KMS-11 (cell line): ENCODE measurements at regions not wholly inside any gene's neighbourhood (a gene's known extent, or its start where the extent isn't known, plus 50 kb on each side); places are given as distances from the start of the nearest gene placed in this dataset.

Source experiments
- H2AFZ ChIP-seq: fragments of 200-600 bp; sonication (generic); 2 replicates; pipeline ENCODE4 v1.6.1; 2016; ENCODE audit warnings: antibody characterized with exemption, mixed run types, low read depth
- H3K27ac ChIP-seq: fragments of 200-600 bp; sonication (generic); 2 replicates; pipeline ENCODE4 v1.6.1; 2016; ENCODE audit warnings: mild to moderate bottlenecking, mixed run types
- H3K27me3 ChIP-seq: fragments of 200-600 bp; sonication (generic); 2 replicates; pipeline ENCODE4 v1.6.1; 2017; ENCODE audit warnings: mild to moderate bottlenecking, low read depth, mixed run types, moderate library complexity; ENCODE audit not compliant: insufficient read depth
- H3K36me3 ChIP-seq: fragments of 200-600 bp; sonication (generic); 2 replicates; pipeline ENCODE4 v1.6.1; 2017; ENCODE audit warnings: mild to moderate bottlenecking, mixed run types; ENCODE audit not compliant: insufficient read depth
- H3K4me1 ChIP-seq: fragments of 200-600 bp; sonication (generic); 2 replicates; pipeline ENCODE4 v1.6.1; 2016; ENCODE audit warnings: mild to moderate bottlenecking, low read depth, mixed run types; ENCODE audit not compliant: poor library complexity, severe bottlenecking
- H3K4me2 ChIP-seq: fragments of 200-600 bp; sonication (generic); 2 replicates; pipeline ENCODE4 v1.7.0; 2016; ENCODE audit warnings: mild to moderate bottlenecking, mixed run types
- H3K4me3 ChIP-seq: fragments of 200-600 bp; sonication (generic); IDR thresholded peaks from 2 replicates; pipeline ENCODE4 v1.6.1; 2017; ENCODE audit warnings: low read depth, low read length, mixed read lengths; ENCODE audit not compliant: insufficient read depth
- H3K79me2 ChIP-seq: fragments of 200-600 bp; sonication (generic); 2 replicates; pipeline ENCODE4 v1.6.1; 2016; ENCODE audit warnings: low read depth, mixed run types; ENCODE audit not compliant: insufficient read depth
- H3K9ac ChIP-seq: fragments of 200-600 bp; sonication (generic); 2 replicates; pipeline ENCODE4 v1.6.1; 2016; ENCODE audit warnings: mild to moderate bottlenecking, mixed run types
- H4K20me1 ChIP-seq: fragments of 200-600 bp; sonication (generic); 2 replicates; pipeline ENCODE4 v1.6.1; 2016; ENCODE audit warnings: mild to moderate bottlenecking, mixed run types; ENCODE audit not compliant: insufficient read depth
- TF ChIP-seq, protein P1 (sequence below): fragments of 200-600 bp; sonication (generic); conservative IDR thresholded peaks from 2 replicates; pipeline ENCODE4 v1.6.1; 2017; ENCODE audit warnings: low read depth, mild to moderate bottlenecking, antibody characterized with exemption, low read length, moderate library complexity, mixed read lengths

DNA sequence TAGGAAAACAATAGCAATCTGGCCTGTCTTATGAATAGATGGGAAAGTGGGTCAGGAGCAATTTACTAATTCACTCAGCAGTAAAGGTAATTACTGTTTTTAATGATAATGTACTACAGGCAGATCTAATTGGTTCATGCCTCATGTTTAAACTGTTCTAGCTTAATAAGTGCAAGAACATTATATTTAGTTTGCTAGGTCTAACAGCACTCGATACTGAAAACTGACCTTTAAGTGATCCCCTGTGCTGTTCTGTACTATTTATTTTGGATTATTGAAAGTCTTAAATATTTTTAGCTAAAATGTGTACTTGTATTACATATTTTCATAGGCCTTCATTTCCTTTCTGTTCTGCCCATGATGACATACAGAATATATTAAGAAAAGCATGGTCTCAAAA is 998.0 kb upstream of the GJE1 start:
- TF ChIP-seq, protein P1, sequence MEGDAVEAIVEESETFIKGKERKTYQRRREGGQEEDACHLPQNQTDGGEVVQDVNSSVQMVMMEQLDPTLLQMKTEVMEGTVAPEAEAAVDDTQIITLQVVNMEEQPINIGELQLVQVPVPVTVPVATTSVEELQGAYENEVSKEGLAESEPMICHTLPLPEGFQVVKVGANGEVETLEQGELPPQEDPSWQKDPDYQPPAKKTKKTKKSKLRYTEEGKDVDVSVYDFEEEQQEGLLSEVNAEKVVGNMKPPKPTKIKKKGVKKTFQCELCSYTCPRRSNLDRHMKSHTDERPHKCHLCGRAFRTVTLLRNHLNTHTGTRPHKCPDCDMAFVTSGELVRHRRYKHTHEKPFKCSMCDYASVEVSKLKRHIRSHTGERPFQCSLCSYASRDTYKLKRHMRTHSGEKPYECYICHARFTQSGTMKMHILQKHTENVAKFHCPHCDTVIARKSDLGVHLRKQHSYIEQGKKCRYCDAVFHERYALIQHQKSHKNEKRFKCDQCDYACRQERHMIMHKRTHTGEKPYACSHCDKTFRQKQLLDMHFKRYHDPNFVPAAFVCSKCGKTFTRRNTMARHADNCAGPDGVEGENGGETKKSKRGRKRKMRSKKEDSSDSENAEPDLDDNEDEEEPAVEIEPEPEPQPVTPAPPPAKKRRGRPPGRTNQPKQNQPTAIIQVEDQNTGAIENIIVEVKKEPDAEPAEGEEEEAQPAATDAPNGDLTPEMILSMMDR, result no peak
- H3K27ac ChIP-seq, result no peak overlapping the region
- no peaks in the 10 kb centered on the region for H4K20me1 ChIP-seq
- no peak overlapping the region for H3K4me2 ChIP-seq
- no peaks in the 10 kb centered on the region for H3K79me2 ChIP-seq
- no peak overlapping the region for H3K4me3 ChIP-seq
- H3K9ac ChIP-seq, result no peak overlapping the region
- no peaks in the 10 kb centered on the region for H3K27me3 ChIP-seq
- no peaks in the 10 kb centered on the region for H3K36me3 ChIP-seq
- no peaks in the 10 kb centered on the region for H3K4me1 ChIP-seq
- no peak overlapping the region for H2AFZ ChIP-seq

DNA sequence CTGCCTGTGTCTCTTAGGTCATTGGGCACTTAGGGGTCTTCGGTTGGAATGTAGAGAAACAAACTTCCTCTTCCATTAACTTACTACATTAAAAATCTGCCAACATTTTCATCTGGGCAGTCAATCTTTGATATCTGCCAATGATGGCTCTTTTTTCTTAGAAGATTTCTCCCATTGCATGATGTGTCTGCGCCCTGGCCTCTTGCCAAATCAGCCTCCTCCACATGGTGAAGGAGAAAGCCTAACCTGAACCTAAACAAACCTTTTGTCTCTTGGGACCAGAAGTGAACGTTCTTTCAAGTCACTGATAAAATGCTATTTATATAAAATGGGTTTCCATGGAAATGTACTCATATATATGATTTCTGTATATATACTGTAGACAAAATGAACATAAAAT is 998.9 kb upstream of the GJE1 start:
- no peaks in the 10 kb centered on the region for H3K4me1 ChIP-seq
- H3K27me3 ChIP-seq, result no peaks in the 10 kb centered on the region
- H4K20me1 ChIP-seq, result no peaks in the 10 kb centered on the region
- H3K79me2 ChIP-seq, result no peaks in the 10 kb centered on the region
- TF ChIP-seq, protein P1, result no peak
- H3K4me3 ChIP-seq, result no peak overlapping the region
- no peak overlapping the region for H3K4me2 ChIP-seq
- no peak overlapping the region for H2AFZ ChIP-seq
- no peak overlapping the region for H3K9ac ChIP-seq
- no peaks in the 10 kb centered on the region for H3K36me3 ChIP-seq
- no peak overlapping the region for H3K27ac ChIP-seq

DNA sequence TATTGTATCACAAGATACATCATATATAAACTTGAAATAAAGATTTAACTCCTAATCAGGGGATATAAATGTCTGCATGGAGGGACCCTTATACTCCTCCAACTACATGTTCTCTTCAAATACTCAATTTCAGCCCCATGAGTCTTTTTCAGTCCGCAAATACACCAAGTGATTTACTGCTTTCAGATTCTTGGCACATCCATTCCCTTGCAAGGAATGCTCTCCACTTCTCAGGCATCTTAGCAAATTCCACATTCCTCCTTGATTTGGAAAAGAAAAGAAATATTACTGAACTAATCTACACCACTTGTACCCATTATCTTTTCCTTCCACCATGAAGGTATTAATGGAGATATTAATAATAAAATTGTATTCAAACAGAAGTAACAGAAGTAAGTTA is 999.4 kb upstream of the GJE1 start:
- Histone ChIP-seq H3K27me3 (no peaks in the 10 kb centered on the region), H2AFZ (no peak overlapping the region), H3K9ac (no peak overlapping the region), H3K79me2 (no peaks in the 10 kb centered on the region), H3K4me2 (no peak overlapping the region), H3K4me1 (no peaks in the 10 kb centered on the region), H4K20me1 (no peaks in the 10 kb centered on the region), H3K27ac (no peak overlapping the region), H3K36me3 (no peaks in the 10 kb centered on the region), H3K4me3 (no peak overlapping the region)
- TF ChIP-seq, protein P1, result no peak

DNA sequence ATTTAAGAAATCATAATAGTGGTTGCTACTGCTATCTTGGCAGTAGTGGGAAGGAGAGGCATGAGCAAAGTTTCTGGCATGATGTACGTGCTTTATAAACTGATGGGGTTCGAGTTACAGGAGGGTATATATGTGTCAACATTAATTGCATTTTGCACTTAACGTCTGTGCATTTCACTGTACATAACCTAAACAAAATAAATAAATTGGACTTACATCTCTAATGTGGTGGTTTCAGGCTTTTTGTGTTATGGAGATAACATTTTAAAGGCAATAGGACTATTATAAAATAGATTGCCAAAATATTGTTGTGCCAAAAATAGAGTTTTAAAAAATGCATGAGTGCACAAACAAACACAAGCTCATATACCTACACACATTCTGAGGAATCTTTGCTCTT is 1001.1 kb upstream of the GJE1 start:
- Histone ChIP-seq H4K20me1 (no peaks in the 10 kb centered on the region), H3K4me1 (no peaks in the 10 kb centered on the region), H3K27ac (no peak overlapping the region), H3K79me2 (no peaks in the 10 kb centered on the region), H3K4me2 (no peak overlapping the region), H3K36me3 (no peaks in the 10 kb centered on the region), H3K27me3 (no peaks in the 10 kb centered on the region), H2AFZ (no peak overlapping the region), H3K9ac (no peak overlapping the region), H3K4me3 (no peak overlapping the region)
- TF ChIP-seq, protein P1, result no peak

DNA sequence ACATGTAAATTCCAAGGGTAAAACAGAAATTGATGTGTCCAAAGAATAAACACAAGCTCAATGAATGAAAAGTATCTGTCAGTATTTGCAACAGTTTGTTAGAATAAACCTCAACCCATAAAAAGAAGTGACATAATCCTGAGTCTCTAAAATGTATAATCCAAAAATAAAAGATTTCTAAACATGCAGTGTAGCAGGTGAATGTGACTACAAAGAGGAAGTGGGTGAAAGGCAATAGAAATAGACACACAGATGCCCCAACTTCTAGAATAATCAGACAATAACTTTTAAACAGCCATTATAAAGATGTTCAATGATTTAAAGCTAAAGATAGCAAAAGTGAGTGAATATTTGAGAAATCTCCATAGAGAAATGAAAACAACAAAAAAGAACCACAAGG is 1009.2 kb upstream of the GJE1 start:
- Histone ChIP-seq H3K36me3 (no peaks in the 10 kb centered on the region), H3K27me3 (no peaks in the 10 kb centered on the region), H3K4me2 (no peak overlapping the region), H3K79me2 (no peaks in the 10 kb centered on the region), H2AFZ (no peak overlapping the region), H3K4me3 (no peak overlapping the region), H4K20me1 (no peaks in the 10 kb centered on the region), H3K4me1 (no peaks in the 10 kb centered on the region), H3K27ac (no peak overlapping the region), H3K9ac (no peak overlapping the region)
- TF ChIP-seq, protein P1, result no peak
